HG03108 (cell line): ENCODE measurements at regions not wholly inside any gene's neighbourhood (a gene's known extent, or its start where the extent isn't known, plus 50 kb on each side); places are given as distances from the start of the nearest gene placed in this dataset.
"Not testable (repeated sequence)": the region's sequence is repeated elsewhere in the genome, so short reads cannot be mapped to it uniquely, and the experiment has no call there.

Experiments
- ATAC-seq: cut with Tn5 transposase; IDR thresholded peaks from one replicate; pipeline ENCODE4 v1.9.1; 2021; ENCODE audit warnings: moderate library complexity; ENCODE audit not compliant: unreplicated experiment

GRCh38 chr13:44814836-44815235 is 174.4 kb downstream of the NUFIP1 start:
- no peak for ATAC-seq

- ATAC-seq: no peak
Measured at GRCh38 chr13:44814161-44814560, 175.1 kb downstream of the NUFIP1 start.

DNA sequence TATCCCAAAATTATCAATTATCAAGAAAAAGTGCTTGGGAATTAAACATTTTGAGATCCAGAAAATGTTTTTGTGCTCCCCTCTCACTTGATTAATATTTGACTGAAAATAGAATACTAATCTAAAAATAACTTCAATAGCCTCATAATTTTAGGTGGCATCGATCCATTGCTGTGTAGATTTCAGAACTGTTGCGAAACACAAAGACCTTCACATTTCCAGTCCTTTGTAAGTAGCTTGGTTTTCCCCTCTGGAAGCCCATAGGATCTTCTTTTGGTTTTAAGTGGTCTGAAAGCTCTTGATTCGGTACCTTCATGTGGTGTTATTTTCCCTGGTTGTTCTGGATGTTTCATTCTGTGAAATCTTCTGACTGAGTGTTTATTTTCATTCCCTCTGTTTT is 176.5 kb downstream of the NUFIP1 start:
- no peak for ATAC-seq

- no peak for ATAC-seq
Measured at GRCh38 chr13:44810061-44810840, 179.0 kb downstream of the NUFIP1 start.

DNA sequence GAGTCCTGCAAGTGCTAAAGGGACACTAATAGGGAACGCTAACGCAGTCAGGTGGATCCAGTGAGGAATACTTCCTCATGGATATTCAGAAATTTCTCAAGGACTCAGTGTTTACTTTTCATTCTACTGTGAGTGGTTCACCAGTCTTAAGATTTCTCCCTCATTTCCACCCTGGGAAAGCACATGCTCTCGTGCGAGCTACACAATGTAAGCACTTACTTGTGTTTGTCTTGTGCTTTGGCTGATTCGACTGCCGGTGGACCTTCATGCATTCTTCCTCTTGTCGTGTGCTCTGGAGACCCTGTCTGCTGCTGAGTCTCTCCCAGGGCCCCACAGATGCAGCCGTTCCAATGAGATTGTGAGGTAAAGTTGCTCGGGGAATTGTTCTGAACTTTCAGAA is 180.1 kb downstream of the NUFIP1 start:
- no peak for ATAC-seq

GRCh38 chr13:44808185-44808584 is 181.1 kb downstream of the NUFIP1 start:
- ATAC-seq: no peak

DNA sequence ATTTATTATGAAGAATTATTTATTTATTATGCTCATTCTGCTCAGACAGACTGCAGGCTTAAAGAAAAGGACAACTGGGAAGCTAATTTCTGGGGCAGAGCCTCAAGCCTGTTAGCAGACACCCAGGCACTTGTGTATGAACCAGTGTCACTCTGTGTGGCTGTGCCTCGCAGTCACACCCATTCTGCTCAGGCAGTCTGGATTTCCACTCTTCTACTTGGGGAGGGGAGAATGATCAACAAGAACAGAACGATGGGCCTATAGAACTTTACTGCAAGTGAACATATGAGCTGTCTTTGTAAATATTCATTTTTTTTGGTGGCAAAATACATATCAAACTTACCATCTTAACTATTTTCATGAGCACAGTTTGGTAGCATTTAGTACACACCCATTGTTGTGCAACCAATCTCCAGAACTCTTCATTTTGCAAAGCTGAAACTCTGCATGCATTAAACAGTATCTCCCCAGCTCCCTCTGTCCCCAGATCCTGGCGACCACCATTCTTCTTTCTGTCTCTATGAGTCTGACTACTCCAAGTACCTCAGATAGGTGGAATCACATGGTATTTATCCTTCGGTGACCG is 181.7 kb downstream of the NUFIP1 start:
- no peak for ATAC-seq

- no peak for ATAC-seq
Measured at GRCh38 chr13:44806826-44807225, 182.4 kb downstream of the NUFIP1 start.

DNA sequence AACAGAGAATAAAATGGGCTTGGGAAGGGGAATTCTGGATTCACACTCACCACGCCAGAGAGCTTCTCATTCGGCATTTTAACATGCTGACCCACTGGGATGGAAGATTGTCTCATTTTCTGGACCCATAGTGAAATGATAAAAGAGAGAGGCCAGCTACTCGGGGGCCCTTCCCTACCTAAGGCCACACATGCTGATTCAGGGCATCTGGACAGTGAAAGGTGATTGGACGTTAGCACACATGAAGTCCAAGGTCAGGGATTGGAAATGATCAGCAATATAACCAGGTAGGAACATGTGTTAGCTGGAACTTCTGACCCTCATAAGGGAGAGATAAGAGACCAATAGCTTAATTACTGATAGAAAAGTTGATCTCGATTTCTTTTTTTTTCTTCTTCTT is 183.7 kb downstream of the NUFIP1 start:
- no peak for ATAC-seq

- no peak for ATAC-seq
Measured at GRCh38 chr13:44803390-44803789, 185.9 kb downstream of the NUFIP1 start.

DNA sequence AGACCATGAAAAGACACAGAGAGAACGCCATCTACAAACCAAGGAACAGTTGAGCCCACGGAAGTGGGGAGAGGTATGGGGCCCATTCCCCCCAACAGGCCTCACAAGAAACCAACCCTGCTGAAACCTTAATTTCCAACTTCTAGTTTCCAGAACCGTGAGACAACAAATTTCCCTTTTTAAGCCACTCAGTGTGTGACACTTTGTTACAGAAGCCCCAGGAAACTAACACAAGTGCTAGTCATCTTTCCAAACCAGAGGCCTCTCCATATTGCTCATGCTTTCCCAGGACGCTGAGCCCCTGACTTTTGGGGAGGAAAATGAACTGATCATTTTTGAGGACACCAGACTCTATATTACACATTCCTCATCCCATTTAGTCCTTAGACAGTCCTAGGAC is 186.8 kb downstream of the NUFIP1 start:
- ATAC-seq: no peak

DNA sequence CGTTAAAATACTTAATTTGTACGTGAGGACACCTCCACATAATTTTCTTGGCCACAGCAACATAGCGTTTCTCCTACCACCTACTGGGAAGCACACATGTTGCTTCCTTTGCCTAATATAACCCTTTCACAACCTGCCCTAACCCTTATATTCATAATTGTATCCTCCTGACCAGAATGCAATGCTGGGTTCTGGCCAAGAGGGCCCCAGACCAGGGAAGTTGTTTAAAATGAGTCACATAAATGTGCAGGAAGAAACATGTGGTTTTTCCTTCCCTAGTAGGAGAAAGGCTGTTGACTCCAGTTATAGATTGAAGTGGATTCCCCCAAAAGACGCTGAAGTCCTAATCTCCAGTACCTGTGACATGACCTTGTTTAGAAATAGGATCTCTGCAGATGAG is 187.3 kb downstream of the NUFIP1 start:
- ATAC-seq: no peak

DNA sequence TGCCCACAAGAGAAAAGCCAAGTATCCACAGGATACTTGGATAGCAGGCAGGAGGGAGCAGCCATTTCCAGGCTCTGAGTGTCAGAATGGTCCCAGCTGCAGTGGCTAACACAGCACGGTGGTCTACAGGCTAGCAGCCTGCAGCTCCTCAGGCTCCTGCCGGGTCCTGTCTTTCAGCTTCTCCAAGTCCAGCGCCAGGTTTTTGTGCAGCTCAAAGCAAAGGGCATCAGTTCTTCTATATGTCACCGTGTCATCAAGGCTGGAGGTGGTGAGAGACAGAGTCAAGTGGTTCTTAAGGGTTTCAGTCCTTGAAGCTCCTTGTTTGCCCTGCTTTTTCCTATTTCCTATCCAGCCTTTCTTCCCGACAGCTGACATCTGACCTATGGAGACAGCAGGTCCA is 188.6 kb downstream of the NUFIP1 start:
- ATAC-seq: no peak

GRCh38 chr13:44797685-44798084 is 191.6 kb downstream of the NUFIP1 start:
- ATAC-seq: no peak

- ATAC-seq: no peak
Measured at GRCh38 chr13:44796597-44797490, 192.4 kb downstream of the NUFIP1 start.

DNA sequence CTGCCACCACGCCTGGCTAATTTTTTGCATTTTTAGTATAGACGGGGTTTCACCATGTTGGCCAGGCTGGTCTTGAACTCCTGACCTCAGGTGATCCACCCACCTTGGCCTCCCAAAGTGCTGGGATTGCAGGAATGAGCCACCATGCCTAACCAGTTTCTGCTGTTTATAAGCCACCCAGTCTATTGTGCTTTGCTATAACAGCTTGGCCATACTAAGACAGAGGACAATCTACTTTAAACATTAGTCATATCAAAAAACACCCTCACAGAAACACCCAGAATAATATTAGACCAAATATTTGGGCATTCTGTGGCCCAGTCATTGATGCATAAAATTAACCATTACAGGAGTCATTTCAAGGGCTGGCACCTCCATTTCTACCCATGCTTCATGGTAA is 193.2 kb downstream of the NUFIP1 start:
- not testable (repeated sequence) for ATAC-seq

GRCh38 chr13:44795176-44795575 is 194.1 kb downstream of the NUFIP1 start:
- no peak for ATAC-seq

DNA sequence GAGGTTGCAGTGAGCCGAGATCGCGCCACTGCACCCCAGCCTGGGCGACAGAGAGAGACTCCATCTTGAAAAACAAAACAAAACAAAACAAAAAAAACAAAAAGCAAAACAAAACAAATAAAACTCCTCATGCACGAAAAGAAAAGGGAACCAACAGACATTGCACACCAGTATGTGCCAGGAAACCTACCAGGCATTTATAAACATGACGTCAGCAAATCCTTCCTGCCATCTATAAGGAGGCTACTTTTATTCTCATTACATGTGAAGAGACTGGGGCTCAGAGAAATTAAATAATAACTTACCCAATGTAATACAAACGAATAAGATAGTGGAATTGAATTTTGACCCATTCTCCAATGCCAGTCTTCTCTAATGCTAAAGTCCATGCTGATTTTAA is 197.2 kb downstream of the NUFIP1 start:
- ATAC-seq: no peak

GRCh38 chr13:44790289-44790688 is 199.0 kb downstream of the NUFIP1 start:
- ATAC-seq: no peak

DNA sequence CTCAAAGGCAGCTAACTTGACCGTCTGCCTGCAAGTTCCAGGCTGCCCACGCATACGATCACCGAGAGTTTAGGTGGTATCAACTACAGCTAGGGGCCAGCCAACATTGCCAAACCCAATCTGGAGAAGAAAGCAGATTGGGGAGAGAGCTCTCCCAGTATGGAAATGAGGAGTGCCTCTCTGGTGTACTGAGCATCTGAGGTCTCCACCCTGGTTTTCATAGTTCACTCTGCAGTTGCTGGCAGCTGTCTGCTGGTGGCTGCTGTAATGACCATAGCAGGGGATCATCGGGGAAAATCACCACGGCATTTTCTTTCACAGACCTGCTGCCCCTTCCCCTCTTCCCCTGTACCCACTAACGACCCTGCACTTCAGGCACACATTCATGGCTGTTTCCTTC is 201.7 kb downstream of the NUFIP1 start:
- ATAC-seq: no peak

- ATAC-seq: no peak
Measured at GRCh38 chr13:44786756-44787155, 202.5 kb downstream of the NUFIP1 start.

GRCh38 chr13:44785401-44785800 is 203.9 kb downstream of the NUFIP1 start:
- ATAC-seq: no peak
